M059J (cell line): ENCODE measurements at regions not wholly inside any gene's neighbourhood (a gene's known extent, or its start where the extent isn't known, plus 50 kb on each side); places are given as distances from the start of the nearest gene placed in this dataset.
"Not testable (repeated sequence)": the region's sequence is repeated elsewhere in the genome, so short reads cannot be mapped to it uniquely, and the experiment has no call there.

Experiments used
- DNase-seq: peaks from one replicate; pipeline ENCODE4 v3.0.0-alpha.2; 2012; ENCODE audit warnings: low read depth

GRCh38 chr2:144125751-144126150 is 394.2 kb downstream of the ZEB2 start:
- DNase-seq: no peak

GRCh38 chr2:144124882-144125281 is 395.0 kb downstream of the ZEB2 start:
- no peak for DNase-seq

- DNase-seq: no peak
These were observed 399.4 kb downstream of the ZEB2 start for GRCh38 chr2:144120487-144120886.

GRCh38 chr2:144117086-144117485 is 402.8 kb downstream of the ZEB2 start:
- DNase-seq: no peak

- DNase-seq: peak; percentile 4
These were observed 404.1 kb downstream of the ZEB2 start for GRCh38 chr2:144115739-144116291.

- peak; percentile 22 for DNase-seq
These were observed 405.2 kb downstream of the ZEB2 start for GRCh38 chr2:144114760-144115159.

- peak; percentile 86 for DNase-seq
These were observed 408.5 kb downstream of the ZEB2 start for GRCh38 chr2:144111437-144111836.

- not testable (repeated sequence) for DNase-seq
These were observed 413.8 kb downstream of the ZEB2 start for GRCh38 chr2:144106104-144106503.

GRCh38 chr2:144102386-144102785 is 417.5 kb downstream of the ZEB2 start:
- no peak for DNase-seq

- DNase-seq: peak; percentile 90
These were observed 420.0 kb downstream of the ZEB2 start for GRCh38 chr2:144099780-144100377.

- no peak for DNase-seq
These were observed 420.6 kb downstream of the ZEB2 start for GRCh38 chr2:144099340-144099739.

- DNase-seq: no peak
These were observed 422.3 kb downstream of the ZEB2 start for GRCh38 chr2:144097440-144098225.

- DNase-seq: peak; percentile 24
These were observed 423.4 kb downstream of the ZEB2 start for GRCh38 chr2:144096531-144096930.

GRCh38 chr2:144094408-144095151 is 425.3 kb downstream of the ZEB2 start:
- DNase-seq: no peak

GRCh38 chr2:144091622-144092021 is 428.3 kb downstream of the ZEB2 start:
- no peak for DNase-seq

- no peak for DNase-seq
These were observed 431.1 kb downstream of the ZEB2 start for GRCh38 chr2:144088863-144089262.

GRCh38 chr2:144086965-144087364 is 433.0 kb downstream of the ZEB2 start:
- DNase-seq: peak; percentile 41

- DNase-seq: no peak
These were observed 434.9 kb downstream of the ZEB2 start for GRCh38 chr2:144085016-144085415.

- peak; percentile 91 for DNase-seq
These were observed 435.7 kb downstream of the ZEB2 start for GRCh38 chr2:144084114-144084661.

- DNase-seq: peak; percentile 87
These were observed 436.7 kb downstream of the ZEB2 start for GRCh38 chr2:144083211-144083610.

GRCh38 chr2:144082777-144083176 is 437.1 kb downstream of the ZEB2 start:
- DNase-seq: no peak

GRCh38 chr2:144082327-144082726 is 437.6 kb downstream of the ZEB2 start:
- DNase-seq: no peak
